ENCODE measurements at regions not wholly inside any gene's neighbourhood (a gene's known extent, or its start where the extent isn't known, plus 50 kb on each side); places are given as distances from the start of the nearest gene placed in this dataset.

GRCh38 chr6:144855812-144856531 lies 570.8 kb downstream of the UTRN start:
- TF ChIP-seq EP300 (IDR thresholded peaks at IDR 0.05) (no peak), POLR2A (IDR thresholded peaks at IDR 0.05) (no peak), CTCF (IDR thresholded peaks at IDR 0.05) (no peak)

Measured in gastroesophageal sphincter (tissue), 3 donors.